Hepatocyte (in vitro differentiated cells): ENCODE measurements at regions not wholly inside any gene's neighbourhood (a gene's known extent, or its start where the extent isn't known, plus 50 kb on each side); places are given as distances from the start of the nearest gene placed in this dataset.

Experiments
- DNase-seq: peaks from one replicate; pipeline ENCODE4 v3.0.0-alpha.2; 2016; ENCODE audit warnings: low spot score
- H2AFZ ChIP-seq: fragments of 200-600 bp; sonication (generic); 2 replicates; pipeline ENCODE4 v1.6.0; 2016; ENCODE audit warnings: antibody characterized with exemption, mild to moderate bottlenecking
- H3K27ac ChIP-seq: fragments of 200-600 bp; sonication (generic); 2 replicates; pipeline ENCODE4 v1.5.1; 2016; ENCODE audit warnings: mild to moderate bottlenecking
- H3K27me3 ChIP-seq: fragments of 200-600 bp; sonication (generic); 2 replicates; pipeline ENCODE4 v1.6.1; 2016
- H3K36me3 ChIP-seq: fragments of 200-600 bp; sonication (generic); replicated peaks from 2 replicates; pipeline ENCODE4 v1.5.1; 2016; ENCODE audit warnings: low read depth; ENCODE audit not compliant: insufficient read depth
- H3K4me1 ChIP-seq: fragments of 200-600 bp; sonication (generic); 2 replicates; pipeline ENCODE4 v1.5.1; 2016; ENCODE audit warnings: mild to moderate bottlenecking, moderate library complexity; ENCODE audit not compliant: insufficient read depth
- H3K4me2 ChIP-seq: fragments of 200-600 bp; sonication (generic); 2 replicates; pipeline ENCODE4 v1.6.0; 2016
- H3K4me3 ChIP-seq: fragments of 200-600 bp; sonication (generic); 2 replicates; pipeline ENCODE4 v1.5.1; 2016; ENCODE audit warnings: mild to moderate bottlenecking
- H3K79me2 ChIP-seq: fragments of 200-600 bp; sonication (generic); 2 replicates; pipeline ENCODE4 v1.6.0; 2017; ENCODE audit warnings: mild to moderate bottlenecking
- H3K9me2 ChIP-seq: fragments of 200-600 bp; sonication (generic); replicated peaks from 2 replicates; pipeline ENCODE4 v1.6.0; 2017; ENCODE audit warnings: mild to moderate bottlenecking; ENCODE audit not compliant: insufficient read depth
- H3K9me3 ChIP-seq: fragments of 200-600 bp; sonication (generic); 2 replicates; pipeline ENCODE4 v1.5.1; 2016; ENCODE audit warnings: low read depth, mild to moderate bottlenecking
- H4K20me1 ChIP-seq: fragments of 200-600 bp; sonication (generic); 2 replicates; pipeline ENCODE4 v1.6.0; 2016; ENCODE audit warnings: mild to moderate bottlenecking; ENCODE audit not compliant: insufficient read depth, poor library complexity, severe bottlenecking
- EZH2 ChIP-seq: fragments of 200-600 bp; sonication (generic); IDR thresholded peaks from 2 replicates; pipeline ENCODE4 v1.6.1; 2016; ENCODE audit warnings: antibody characterized with exemption, mild to moderate bottlenecking, borderline replicate concordance
- EZH2phosphoT487 ChIP-seq: fragments of 200-600 bp; sonication (generic); IDR thresholded peaks from one replicate; pipeline ENCODE4 v1.6.1; 2018; ENCODE audit warnings: antibody characterized with exemption, mild to moderate bottlenecking, low read depth, moderate library complexity; ENCODE audit not compliant: unreplicated experiment, severe bottlenecking
- WGBS: methylation state at CpG from one replicate; pipeline ENCODE4 v1.1.6; 2016; ENCODE audit warnings: low lambda C conversion rate; ENCODE audit errors: missing lambda C conversion rate; 5-methylcytosine and 5-hydroxymethylcytosine counted together
- TF ChIP-seq, protein P1 (sequence below): fragments of 200-600 bp; sonication (generic); IDR thresholded peaks from 2 replicates; pipeline ENCODE4 v1.5.1; 2016; ENCODE audit warnings: antibody characterized with exemption, mild to moderate bottlenecking; ENCODE audit not compliant: poor library complexity

DNA sequence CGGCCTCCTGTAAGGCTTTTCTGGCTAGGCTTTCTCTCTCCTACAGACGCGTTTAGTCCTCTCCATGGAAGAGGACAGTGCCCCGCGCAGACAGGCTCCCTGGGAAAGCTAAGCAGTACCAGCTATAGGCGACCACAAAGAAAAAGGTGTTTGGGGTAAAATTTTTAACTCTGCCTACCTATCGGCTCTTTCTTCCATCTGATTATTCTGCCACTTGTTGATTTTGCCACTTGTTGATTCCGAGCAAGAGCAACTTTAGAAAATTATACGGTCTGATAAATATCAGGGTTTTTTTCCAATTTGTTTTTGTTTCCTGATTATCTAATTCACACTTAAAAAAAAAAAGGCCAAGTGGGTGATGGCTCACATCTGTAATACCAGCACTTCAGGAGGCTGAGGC, 1600.5 kb upstream of the TENM3 start:
- Histone ChIP-seq H3K79me2 (no peaks in the 10 kb centered on the region), H3K9me3 (no peaks in the 10 kb centered on the region), H4K20me1 (no peaks in the 10 kb centered on the region), H3K27ac (no peak overlapping the region), H3K4me3 (no peak overlapping the region), H3K36me3 (no peaks in the 10 kb centered on the region), H3K4me1 (no peaks in the 10 kb centered on the region), H3K27me3 (no peaks in the 10 kb centered on the region), H3K4me2 (no peak overlapping the region), H2AFZ (no peak overlapping the region), H3K9me2 (no peaks in the 10 kb centered on the region)
- WGBS, result 93% methylated on average over 9 of the region's 9 CpGs
- no peak for DNase-seq
- no peak for TF ChIP-seq EZH2phosphoT487
- TF ChIP-seq EZH2, result no peak
- TF ChIP-seq, protein P1, sequence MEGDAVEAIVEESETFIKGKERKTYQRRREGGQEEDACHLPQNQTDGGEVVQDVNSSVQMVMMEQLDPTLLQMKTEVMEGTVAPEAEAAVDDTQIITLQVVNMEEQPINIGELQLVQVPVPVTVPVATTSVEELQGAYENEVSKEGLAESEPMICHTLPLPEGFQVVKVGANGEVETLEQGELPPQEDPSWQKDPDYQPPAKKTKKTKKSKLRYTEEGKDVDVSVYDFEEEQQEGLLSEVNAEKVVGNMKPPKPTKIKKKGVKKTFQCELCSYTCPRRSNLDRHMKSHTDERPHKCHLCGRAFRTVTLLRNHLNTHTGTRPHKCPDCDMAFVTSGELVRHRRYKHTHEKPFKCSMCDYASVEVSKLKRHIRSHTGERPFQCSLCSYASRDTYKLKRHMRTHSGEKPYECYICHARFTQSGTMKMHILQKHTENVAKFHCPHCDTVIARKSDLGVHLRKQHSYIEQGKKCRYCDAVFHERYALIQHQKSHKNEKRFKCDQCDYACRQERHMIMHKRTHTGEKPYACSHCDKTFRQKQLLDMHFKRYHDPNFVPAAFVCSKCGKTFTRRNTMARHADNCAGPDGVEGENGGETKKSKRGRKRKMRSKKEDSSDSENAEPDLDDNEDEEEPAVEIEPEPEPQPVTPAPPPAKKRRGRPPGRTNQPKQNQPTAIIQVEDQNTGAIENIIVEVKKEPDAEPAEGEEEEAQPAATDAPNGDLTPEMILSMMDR, result no peak

DNA sequence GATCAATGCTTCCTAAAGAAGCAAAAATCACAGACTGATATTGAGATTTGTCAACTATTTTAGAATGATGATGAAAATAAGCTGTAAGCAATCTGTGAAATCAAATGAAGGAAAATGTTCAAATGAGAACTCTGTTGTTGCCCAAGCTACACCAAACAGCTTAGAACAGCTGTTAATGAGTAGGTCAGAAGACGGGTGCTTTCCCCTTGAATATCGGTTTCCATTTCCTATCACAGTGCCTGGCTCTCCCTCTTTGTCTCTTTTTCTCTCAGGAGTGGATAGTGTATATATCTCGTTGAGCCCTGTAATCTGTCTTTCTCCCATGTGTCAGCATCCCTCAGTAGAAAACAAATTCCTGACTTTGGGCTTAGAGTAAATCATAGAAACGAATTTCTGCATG, 1592.9 kb upstream of the TENM3 start:
- no peaks in the 10 kb centered on the region for H3K27me3 ChIP-seq
- DNase-seq, result no peak
- H3K79me2 ChIP-seq, result no peaks in the 10 kb centered on the region
- no peaks in the 10 kb centered on the region for H3K9me2 ChIP-seq
- no peak overlapping the region for H2AFZ ChIP-seq
- H3K4me2 ChIP-seq, result no peak overlapping the region
- no peaks in the 10 kb centered on the region for H3K9me3 ChIP-seq
- no peak overlapping the region for H3K4me3 ChIP-seq
- H3K27ac ChIP-seq, result no peak overlapping the region
- no peak for TF ChIP-seq EZH2
- TF ChIP-seq, protein P1, result no peak
- TF ChIP-seq EZH2phosphoT487, result no peak
- no peaks in the 10 kb centered on the region for H3K36me3 ChIP-seq
- H3K4me1 ChIP-seq, result no peaks in the 10 kb centered on the region
- H4K20me1 ChIP-seq, result no peaks in the 10 kb centered on the region
- 83% methylated on average over 4 of the region's 4 CpGs for WGBS

DNA sequence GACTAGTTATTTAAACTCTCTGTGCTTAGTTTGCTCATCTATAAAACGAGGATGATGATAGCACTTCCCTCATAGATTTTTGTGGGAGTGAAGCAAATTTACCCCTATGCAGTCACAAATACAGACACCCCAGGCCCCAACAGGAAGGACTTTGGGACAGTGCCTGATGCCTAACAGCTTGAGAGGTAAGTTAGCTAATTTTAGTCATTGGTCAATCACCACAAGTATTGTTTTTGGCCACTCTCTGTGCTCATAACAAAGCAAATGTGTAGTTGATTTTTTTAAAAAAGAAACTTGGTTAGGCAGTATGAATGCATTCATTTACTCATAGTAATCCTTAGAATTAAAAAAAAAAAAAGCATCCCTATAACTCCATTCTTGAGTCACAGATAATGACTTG, 1590.7 kb upstream of the TENM3 start:
- TF ChIP-seq, protein P1, result no peak
- no peak for TF ChIP-seq EZH2phosphoT487
- TF ChIP-seq EZH2, result no peak
- Histone ChIP-seq H3K4me3 (no peak overlapping the region), H3K9me2 (no peaks in the 10 kb centered on the region), H3K9me3 (no peaks in the 10 kb centered on the region), H3K27me3 (no peaks in the 10 kb centered on the region), H3K27ac (no peak overlapping the region), H3K36me3 (no peaks in the 10 kb centered on the region), H2AFZ (no peak overlapping the region), H4K20me1 (no peaks in the 10 kb centered on the region), H3K4me2 (no peak overlapping the region), H3K4me1 (no peaks in the 10 kb centered on the region), H3K79me2 (no peaks in the 10 kb centered on the region)
- 68% methylated on average over 1 of the region's 1 CpG for WGBS
- no peak for DNase-seq

DNA sequence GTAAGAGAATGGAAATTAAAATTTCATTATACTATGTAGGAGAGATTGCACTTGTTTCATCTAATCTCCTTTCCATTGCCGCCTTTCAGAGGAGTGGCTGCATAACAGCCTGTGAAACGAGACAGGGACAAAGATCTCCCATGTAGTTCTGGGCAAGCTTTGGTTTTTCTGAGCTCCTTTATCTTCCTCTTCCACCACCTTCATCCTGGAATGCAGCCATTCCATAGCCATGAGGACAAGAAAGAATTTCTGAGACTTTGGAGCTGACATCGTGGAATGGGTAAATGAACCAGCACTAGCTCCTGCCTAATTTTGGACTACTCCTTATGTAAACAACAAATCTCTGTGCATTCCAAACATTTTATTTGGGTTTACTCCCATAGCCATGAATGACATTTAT, 1587.3 kb upstream of the TENM3 start:
- 68% methylated on average over 3 of the region's 3 CpGs for WGBS

More for the DNA sequence above, 1587.3 kb upstream of the TENM3 start:
- Histone ChIP-seq H4K20me1 (no peaks in the 10 kb centered on the region), H3K79me2 (no peaks in the 10 kb centered on the region), H3K4me1 (no peaks in the 10 kb centered on the region), H3K36me3 (no peaks in the 10 kb centered on the region), H3K4me3 (no peak overlapping the region), H3K9me2 (no peaks in the 10 kb centered on the region), H3K27ac (no peak overlapping the region), H2AFZ (no peak overlapping the region), H3K9me3 (no peaks in the 10 kb centered on the region), H3K4me2 (no peak overlapping the region), H3K27me3 (no peaks in the 10 kb centered on the region)
- DNase-seq, result no peak
- TF ChIP-seq EZH2phosphoT487, result no peak
- TF ChIP-seq, protein P1, result no peak
- TF ChIP-seq EZH2, result no peak
